ENCODE measurements at regions not wholly inside any gene's neighbourhood (a gene's known extent, or its start where the extent isn't known, plus 50 kb on each side); places are given as distances from the start of the nearest gene placed in this dataset.
"Not testable (repeated sequence)": the region's sequence is repeated elsewhere in the genome, so short reads cannot be mapped to it uniquely, and the experiment has no call there.

DNA sequence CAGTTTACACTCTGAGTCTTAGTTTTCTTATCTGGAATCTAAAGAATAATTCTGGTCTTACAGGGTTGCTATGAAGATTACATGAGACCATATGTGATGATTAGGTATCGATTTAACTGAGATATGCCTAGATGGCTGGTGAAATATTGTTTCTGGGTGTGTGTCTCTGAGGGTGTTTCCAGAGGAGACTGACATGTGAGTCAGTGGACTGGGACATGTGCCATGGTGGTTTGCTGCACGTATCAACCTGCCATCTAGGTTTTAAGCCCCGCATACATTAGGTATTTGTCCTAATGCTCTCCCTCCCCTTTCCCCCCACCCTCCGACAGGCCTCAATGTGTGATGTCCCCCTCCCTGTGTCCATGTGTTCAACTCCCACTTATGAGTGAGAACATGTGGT is 186.0 kb upstream of the CXorf66 start:
- no peaks in the 10 kb centered on the region for H3K27me3 ChIP-seq (ENCODE audit: insufficient read depth, low read depth)
- H4K20me1 ChIP-seq (ENCODE audit: insufficient read depth) = no peaks in the 10 kb centered on the region
- H3K9ac ChIP-seq = no peak overlapping the region
- TF ChIP-seq CTCF (conservative IDR thresholded peaks at IDR 0.05; ENCODE audit: low read depth, low read length) = no peak
- H3K79me2 ChIP-seq (ENCODE audit: insufficient read depth, low read depth) = no peaks in the 10 kb centered on the region
- H2AFZ ChIP-seq (ENCODE audit: low read depth) = no peak overlapping the region
- H3K4me1 ChIP-seq (ENCODE audit: low read depth, poor library complexity, severe bottlenecking) = no peaks in the 10 kb centered on the region
- no peak overlapping the region for H3K27ac ChIP-seq
- H3K4me3 ChIP-seq (IDR thresholded peaks at IDR 0.05; ENCODE audit: insufficient read depth, low read depth, low read length) = no peak overlapping the region
- no peaks in the 10 kb centered on the region for H3K36me3 ChIP-seq (ENCODE audit: insufficient read depth)
- no peak overlapping the region for H3K4me2 ChIP-seq

DNA sequence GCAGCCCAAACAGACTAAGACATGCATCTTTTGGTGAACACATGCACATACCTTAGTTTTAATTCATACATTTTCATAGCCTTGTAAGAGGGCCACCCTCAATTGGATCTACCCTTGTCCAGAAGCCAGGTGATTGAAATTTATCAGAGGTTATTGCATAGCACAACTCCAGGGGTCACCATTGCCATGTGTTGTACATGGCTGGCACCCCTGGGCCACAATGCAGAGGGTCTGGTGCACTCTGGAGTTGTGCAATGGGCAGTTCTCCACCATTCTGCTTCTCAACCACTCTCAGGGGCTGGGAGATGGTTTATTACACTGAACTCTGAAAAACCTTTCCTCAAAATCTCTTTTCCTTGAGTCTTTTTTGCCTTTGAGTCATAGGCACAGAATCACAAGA is 184.4 kb upstream of the CXorf66 start:
- no peaks in the 10 kb centered on the region for H3K4me1 ChIP-seq (ENCODE audit: low read depth, poor library complexity, severe bottlenecking)
- no peak overlapping the region for H3K27ac ChIP-seq
- H3K9ac ChIP-seq = no peak overlapping the region
- no peak overlapping the region for H3K4me3 ChIP-seq (IDR thresholded peaks at IDR 0.05; ENCODE audit: insufficient read depth, low read depth, low read length)
- no peak overlapping the region for H2AFZ ChIP-seq (ENCODE audit: low read depth)
- no peak overlapping the region for H3K4me2 ChIP-seq
- H3K79me2 ChIP-seq (ENCODE audit: insufficient read depth, low read depth) = no peaks in the 10 kb centered on the region
- H3K27me3 ChIP-seq (ENCODE audit: insufficient read depth, low read depth) = no peaks in the 10 kb centered on the region
- H4K20me1 ChIP-seq (ENCODE audit: insufficient read depth) = no peaks in the 10 kb centered on the region
- H3K36me3 ChIP-seq (ENCODE audit: insufficient read depth) = no peaks in the 10 kb centered on the region
- no peak for TF ChIP-seq CTCF (conservative IDR thresholded peaks at IDR 0.05; ENCODE audit: low read depth, low read length)

DNA sequence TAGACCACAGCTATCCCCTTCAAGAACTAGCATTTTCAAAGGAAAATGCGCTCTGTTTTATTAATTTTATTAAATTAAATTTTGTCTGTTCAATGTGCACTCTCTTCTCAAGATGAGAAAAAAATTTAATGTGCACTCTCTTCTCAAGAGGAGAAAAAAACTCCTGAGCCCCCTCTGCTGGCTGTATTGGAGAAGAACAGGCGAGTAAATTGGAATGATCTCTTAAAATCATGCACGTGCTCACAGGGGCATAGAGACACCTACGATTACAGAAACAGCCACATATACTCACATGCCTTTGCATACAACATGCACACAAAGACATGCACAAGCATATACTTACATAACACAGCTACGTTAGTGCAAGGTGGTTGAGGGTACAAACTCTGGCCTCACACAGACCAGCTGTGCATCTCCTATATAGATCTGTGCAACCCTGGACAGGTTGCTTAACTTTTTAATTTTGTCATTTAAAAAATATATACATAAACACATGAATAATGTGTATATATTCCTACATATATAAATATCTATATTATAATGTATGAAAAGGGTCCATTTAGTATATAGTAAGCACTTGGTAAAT is 176.2 kb upstream of the CXorf66 start:
- TF ChIP-seq CTCF (conservative IDR thresholded peaks at IDR 0.05; ENCODE audit: low read depth, low read length) = peak; percentile 65
- no peak overlapping the region for H3K4me2 ChIP-seq
- H3K4me1 ChIP-seq (ENCODE audit: low read depth, poor library complexity, severe bottlenecking) = no peaks in the 10 kb centered on the region
- H4K20me1 ChIP-seq (ENCODE audit: insufficient read depth) = no peaks in the 10 kb centered on the region
- no peaks in the 10 kb centered on the region for H3K79me2 ChIP-seq (ENCODE audit: insufficient read depth, low read depth)
- H3K27ac ChIP-seq = no peak overlapping the region
- no peak overlapping the region for H2AFZ ChIP-seq (ENCODE audit: low read depth)
- H3K27me3 ChIP-seq (ENCODE audit: insufficient read depth, low read depth) = no peaks in the 10 kb centered on the region
- no peaks in the 10 kb centered on the region for H3K36me3 ChIP-seq (ENCODE audit: insufficient read depth)
- no peak overlapping the region for H3K4me3 ChIP-seq (IDR thresholded peaks at IDR 0.05; ENCODE audit: insufficient read depth, low read depth, low read length)
- no peak overlapping the region for H3K9ac ChIP-seq

- not testable (repeated sequence) for H2AFZ ChIP-seq (ENCODE audit: low read depth); H3K27me3 ChIP-seq (ENCODE audit: insufficient read depth, low read depth); H3K79me2 ChIP-seq (ENCODE audit: insufficient read depth, low read depth); H3K4me2 ChIP-seq; H3K27ac ChIP-seq; H3K36me3 ChIP-seq (ENCODE audit: insufficient read depth); H4K20me1 ChIP-seq (ENCODE audit: insufficient read depth); H3K4me3 ChIP-seq (IDR thresholded peaks at IDR 0.05; ENCODE audit: insufficient read depth, low read depth, low read length); H3K9ac ChIP-seq; H3K4me1 ChIP-seq (ENCODE audit: low read depth, poor library complexity, severe bottlenecking)
Measured at GRCh38 chrX:140138492-140138891, 173.2 kb upstream of the CXorf66 start.

GRCh38 chrX:140138065-140138464 is 172.7 kb upstream of the CXorf66 start:
- H3K4me1 ChIP-seq (ENCODE audit: low read depth, poor library complexity, severe bottlenecking); H3K4me3 ChIP-seq (IDR thresholded peaks at IDR 0.05; ENCODE audit: insufficient read depth, low read depth, low read length); H3K9ac ChIP-seq; H3K79me2 ChIP-seq (ENCODE audit: insufficient read depth, low read depth); H3K27me3 ChIP-seq (ENCODE audit: insufficient read depth, low read depth); H3K27ac ChIP-seq; H2AFZ ChIP-seq (ENCODE audit: low read depth); H3K4me2 ChIP-seq; H4K20me1 ChIP-seq (ENCODE audit: insufficient read depth); H3K36me3 ChIP-seq (ENCODE audit: insufficient read depth): not testable (repeated sequence)

Measured in KMS-11 (cell line).